HEK293 (cell line): ENCODE measurements at regions not wholly inside any gene's neighbourhood (a gene's known extent, or its start where the extent isn't known, plus 50 kb on each side); places are given as distances from the start of the nearest gene placed in this dataset.

Experiments used
- CTCF ChIA-PET: fragments of 350-600 bp; formaldehyde crosslinking; extraction: SDS; loops from one replicate; lab custom pipeline; 2021; ENCODE audit warnings: antibody characterized with exemption; lab: Yijun Ruan, JAX
- POLR2A ChIA-PET: fragments of 300-600 bp; formaldehyde crosslinking; extraction: SDS; loops from one replicate; lab custom pipeline; 2020; ENCODE audit warnings: antibody characterized with exemption, inconsistent platforms; lab: Yijun Ruan, JAX
- H3K27ac ChIP-seq: fragments of 200-500 bp; sonication (Bioruptor generic); 2 replicates; pipeline ENCODE4 v1.5.1; 2014; ENCODE audit warnings: low read depth, low read length, control low read depth, inconsistent platforms; ENCODE audit errors: extremely low read depth
- H3K36me3 ChIP-seq, 2 experiments: fragments of 200-500 bp in 1 of 2; sonication (Bioruptor generic) in 1 of 2; 1 replicate in 1 of 2; 2 replicates in 1 of 2; pipeline ENCODE4 v1.5.1; 2014 to 2017; ENCODE audit warnings: inconsistent platforms in 2 of 2, low read length in 2 of 2; ENCODE audit not compliant: control insufficient read depth in 2 of 2, insufficient read depth in 1 of 2
- H3K4me1 ChIP-seq: fragments of 200-500 bp; sonication (Bioruptor generic); 2 replicates; pipeline ENCODE4 v1.5.1; 2014; ENCODE audit warnings: mild to moderate bottlenecking, low read length, inconsistent platforms; ENCODE audit not compliant: control insufficient read depth, insufficient read depth
- H3K4me3 ChIP-seq: 2 replicates; pipeline ENCODE4 v1.5.1; 2011; ENCODE audit warnings: low read depth, mild to moderate bottlenecking, control low read depth, low read length, moderate library complexity
- H3K9me3 ChIP-seq: fragments of 200-500 bp; sonication (Bioruptor generic); 2 replicates; pipeline ENCODE4 v1.5.1; 2014; ENCODE audit warnings: low read depth, low read length, inconsistent platforms; ENCODE audit not compliant: control insufficient read depth, insufficient read depth
- CTCF ChIP-seq: fragments of 450-650 bp; formaldehyde crosslinking; IDR thresholded peaks from 2 replicates; pipeline ENCODE4 v1.5.1; 2016; ENCODE audit warnings: missing biosample characterization, missing genetic modification characterization
- ELK4 ChIP-seq: IDR thresholded peaks from 2 replicates; pipeline ENCODE4 v1.6.1; 2011; ENCODE audit warnings: mild to moderate bottlenecking, low read depth, low read length, borderline replicate concordance
- HOXD13 ChIP-seq: sonication (generic); formaldehyde crosslinking; IDR thresholded peaks from 2 replicates; pipeline ENCODE4 v1.8.0; 2022; ENCODE audit warnings: missing genetic modification reagents, borderline replicate concordance
- MZF1 ChIP-seq: fragments of 450-650 bp; formaldehyde crosslinking; IDR thresholded peaks from 2 replicates; pipeline ENCODE4 v1.5.1; 2017; ENCODE audit warnings: missing biosample characterization, missing genetic modification characterization, borderline replicate concordance
- PRDM10 ChIP-seq: fragments of 450-650 bp; formaldehyde crosslinking; IDR thresholded peaks from 2 replicates; pipeline ENCODE4 v1.5.1; 2016; ENCODE audit warnings: missing biosample characterization, missing genetic modification characterization
- SP3 ChIP-seq: fragments of 450-650 bp; formaldehyde crosslinking; IDR thresholded peaks from 2 replicates; pipeline ENCODE4 v1.5.1; 2016; ENCODE audit warnings: missing biosample characterization, missing genetic modification characterization
- ZBTB17 ChIP-seq: fragments of 450-650 bp; formaldehyde crosslinking; IDR thresholded peaks from 2 replicates; pipeline ENCODE4 v1.5.1; 2016; ENCODE audit warnings: missing biosample characterization, missing genetic modification characterization
- ZBTB20 ChIP-seq: fragments of 450-650 bp; formaldehyde crosslinking; IDR thresholded peaks from 2 replicates; pipeline ENCODE4 v1.5.1; 2016; ENCODE audit warnings: missing biosample characterization, missing genetic modification characterization
- ZBTB48 ChIP-seq: fragments of 450-650 bp; formaldehyde crosslinking; IDR thresholded peaks from 2 replicates; pipeline ENCODE4 v1.5.1; 2016; ENCODE audit warnings: missing biosample characterization, missing genetic modification characterization
- ZNF148 ChIP-seq: fragments of 450-650 bp; formaldehyde crosslinking; IDR thresholded peaks from 2 replicates; pipeline ENCODE4 v1.5.0; 2017; ENCODE audit warnings: missing biosample characterization, missing genetic modification characterization, borderline replicate concordance
- ZNF311 ChIP-seq: fragments of 450-650 bp; formaldehyde crosslinking; IDR thresholded peaks from 2 replicates; pipeline ENCODE4 v1.5.1; 2017; ENCODE audit warnings: missing biosample characterization, missing genetic modification characterization, borderline replicate concordance
- ZNF335 ChIP-seq: fragments of 450-650 bp; formaldehyde crosslinking; conservative IDR thresholded peaks from 2 replicates; pipeline ENCODE4 v1.5.1; 2016; ENCODE audit warnings: missing biosample characterization, missing genetic modification characterization
- ZNF529 ChIP-seq: fragments of 450-650 bp; formaldehyde crosslinking; IDR thresholded peaks from 2 replicates; pipeline ENCODE4 v1.5.1; 2017; ENCODE audit warnings: missing genetic modification characterization, missing biosample characterization; ENCODE audit not compliant: insufficient replicate concordance
- ZNF704 ChIP-seq: fragments of 450-650 bp; formaldehyde crosslinking; IDR thresholded peaks from 2 replicates; pipeline ENCODE4 v1.5.1; 2016; ENCODE audit warnings: missing biosample characterization, missing genetic modification characterization
- ZNF785 ChIP-seq: fragments of 450-650 bp; formaldehyde crosslinking; IDR thresholded peaks from 2 replicates; pipeline ENCODE4 v1.5.1; 2016; ENCODE audit warnings: missing biosample characterization, missing genetic modification characterization
- ZNF792 ChIP-seq: fragments of 450-650 bp; formaldehyde crosslinking; IDR thresholded peaks from 2 replicates; pipeline ENCODE4 v1.5.1; 2016; ENCODE audit warnings: missing biosample characterization, missing genetic modification characterization
- ZSCAN5A ChIP-seq: fragments of 450-650 bp; formaldehyde crosslinking; IDR thresholded peaks from 2 replicates; pipeline ENCODE4 v1.5.1; 2016; ENCODE audit warnings: missing biosample characterization, missing genetic modification characterization

- no peak for TF ChIP-seq CTCF (tag by site-specific recombination)
- no peak for TF ChIP-seq ZSCAN5A
- no peak for TF ChIP-seq ZNF704 (tag by site-specific recombination)
- no peak for TF ChIP-seq ZNF792 (tag by site-specific recombination)
- no peak for TF ChIP-seq SP3 (tag by site-specific recombination)
- no peak for TF ChIP-seq ZNF311 (tag by site-specific recombination)
- TF ChIP-seq HOXD13: no peak
- no peak for TF ChIP-seq ZNF529
- TF ChIP-seq ZNF785: no peak
These were observed 135.2 kb downstream of the C9orf152 start (continued) for GRCh38 chr9:110072597-110073355.

- Histone ChIP-seq H3K27ac (no peak overlapping the region), H3K4me3 (no peak overlapping the region), H3K36me3 (no peaks in the 10 kb centered on the region), H3K4me1 (peaks cover 3% of the 10 kb centered on the region; the same call in 1 of the 2 replicates), H3K9me3 (no peaks in the 10 kb centered on the region)
- ChIA-PET POLR2A (interaction anchor here (1.2 kb wide), 1 partner anchor 15 kb away, joined by 5 read pairs; no protein-coding TSS in a partner anchor), CTCF (no interaction called here)
- no peak for TF ChIP-seq ZNF335 (tag by site-specific recombination)
- no peak for TF ChIP-seq ZNF148 (tag by site-specific recombination)
- TF ChIP-seq ELK4: no peak
- TF ChIP-seq MZF1 (tag by site-specific recombination): no peak
- no peak for TF ChIP-seq ZBTB48
- TF ChIP-seq ZBTB17 (tag by site-specific recombination): no peak
- no peak for TF ChIP-seq PRDM10
- TF ChIP-seq ZBTB20 (tag by site-specific recombination): no peak
These were observed 134.5 kb downstream of the C9orf152 start for GRCh38 chr9:110073356-110073905.
